ENCODE measurements at regions not wholly inside any gene's neighbourhood (a gene's known extent, or its start where the extent isn't known, plus 50 kb on each side); places are given as distances from the start of the nearest gene placed in this dataset.

DNA sequence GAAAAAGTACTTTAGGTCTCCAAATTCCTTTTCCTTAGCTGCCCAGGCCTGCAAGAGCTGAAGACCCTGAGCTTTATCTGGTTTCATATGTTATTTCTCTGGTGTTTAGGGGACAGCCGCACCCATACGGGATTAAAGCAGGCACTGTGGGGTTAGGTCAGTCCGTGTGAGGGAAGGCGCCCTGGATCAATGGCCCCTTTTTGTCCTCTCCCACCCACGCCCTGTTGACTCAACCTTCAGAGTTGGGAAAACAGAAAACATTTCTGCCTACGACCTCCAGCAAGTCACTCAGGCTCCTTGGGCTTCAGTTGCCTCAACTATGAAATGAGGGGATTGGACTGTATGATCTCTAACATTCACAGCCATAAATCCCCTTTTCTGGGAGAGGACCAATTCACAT is 55.2 kb upstream of the BARX2 start:
- no peak for ATAC-seq
- intact Hi-C loops (cut with DNase I; ENCODE audit: low total_unique reads) = no loop called here

GRCh38 chr11:129319751-129320150 is 55.9 kb upstream of the BARX2 start:
- DNase-seq (no peak), ATAC-seq (no peak)
- H3K27me3 ChIP-seq = no peaks in the 10 kb centered on the region
- no peak overlapping the region for H3K27ac ChIP-seq
- TF ChIP-seq POLR2A (IDR thresholded peaks at IDR 0.05) (no peak), CTCF (IDR thresholded peaks at IDR 0.05 in 4 of 5, conservative IDR thresholded peaks at IDR 0.05 in 1 of 5) (no peak)
- H3K4me1 ChIP-seq = peaks cover 0 to 2% of the 10 kb centered on the region in 2 donors
- intact Hi-C loops (cut with DNase I; ENCODE audit: low total_unique reads) = no loop called here
- in situ Hi-C loops (cut with MboI; ENCODE audit: low sequenced_read_pairs in 4 of 4) = loop anchor here in 1 of 4 donors (25.0 kb wide), 1 partner anchor 207 kb away; no protein-coding TSS in a partner anchor
- H3K9me3 ChIP-seq = no peaks in the 10 kb centered on the region
- no peak overlapping the region for H3K4me3 ChIP-seq
- no peaks in the 10 kb centered on the region for H3K36me3 ChIP-seq

More for the DNA sequence above, 55.2 kb upstream of the BARX2 start:
- peaks cover 0 to 2% of the 10 kb centered on the region in 2 donors for H3K4me1 ChIP-seq
- H3K27me3 ChIP-seq = no peaks in the 10 kb centered on the region
- no peak overlapping the region for H3K27ac ChIP-seq
- H3K36me3 ChIP-seq = no peaks in the 10 kb centered on the region
- no peak overlapping the region for H3K4me3 ChIP-seq
- no peaks in the 10 kb centered on the region for H3K9me3 ChIP-seq
- no peak for DNase-seq
- in situ Hi-C loops (cut with MboI; ENCODE audit: low sequenced_read_pairs in 4 of 4) = loop anchor here in 1 of 4 donors (25.0 kb wide), 1 partner anchor 208 kb away; no protein-coding TSS in a partner anchor
- TF ChIP-seq POLR2A (IDR thresholded peaks at IDR 0.05) (no peak), CTCF (IDR thresholded peaks at IDR 0.05 in 4 of 5, conservative IDR thresholded peaks at IDR 0.05 in 1 of 5) (no peak)

DNA sequence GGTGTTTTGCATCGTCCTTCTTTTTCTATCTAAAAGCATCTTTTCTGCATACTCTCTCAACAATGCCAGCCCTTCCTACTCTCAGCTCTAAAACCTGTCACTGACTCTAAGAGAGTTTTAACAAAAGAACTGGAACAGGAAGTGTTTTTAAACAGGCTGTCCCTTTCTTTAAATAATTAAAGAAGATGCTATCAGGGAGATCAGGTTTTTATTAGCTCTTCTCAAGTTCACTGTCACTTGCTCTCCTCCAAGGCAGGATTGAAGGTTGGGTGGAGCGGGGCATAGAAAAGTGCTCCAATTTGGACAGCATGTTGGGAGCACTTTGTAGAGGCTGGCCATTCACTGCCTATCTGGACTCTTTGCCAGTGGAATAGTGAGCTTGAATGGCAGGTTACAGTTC is 56.4 kb upstream of the BARX2 start:
- DNase-seq (no peak), ATAC-seq (no peak)
- Histone ChIP-seq H3K9me3 (no peaks in the 10 kb centered on the region), H3K4me1 (peaks cover 0 to 2% of the 10 kb centered on the region in 2 donors), H3K27ac (no peak overlapping the region), H3K36me3 (no peaks in the 10 kb centered on the region), H3K4me3 (no peak overlapping the region), H3K27me3 (no peaks in the 10 kb centered on the region)
- in situ Hi-C loops (cut with MboI; ENCODE audit: low sequenced_read_pairs in 4 of 4) = loop anchor here in 1 of 4 donors (25.0 kb wide), 1 partner anchor 207 kb away; no protein-coding TSS in a partner anchor
- intact Hi-C loops (cut with DNase I; ENCODE audit: low total_unique reads) = no loop called here
- no peak for TF ChIP-seq CTCF (IDR thresholded peaks at IDR 0.05 in 4 of 5, conservative IDR thresholded peaks at IDR 0.05 in 1 of 5)
- TF ChIP-seq POLR2A (IDR thresholded peaks at IDR 0.05) = no peak

GRCh38 chr11:129317571-129317970 is 58.1 kb upstream of the BARX2 start:
- no peaks in the 10 kb centered on the region for H3K4me1 ChIP-seq
- H3K9me3 ChIP-seq = no peaks in the 10 kb centered on the region
- H3K27me3 ChIP-seq = no peaks in the 10 kb centered on the region
- in situ Hi-C loops (cut with MboI; ENCODE audit: low sequenced_read_pairs in 4 of 4) (loop anchor here in 1 of 4 donors (25.0 kb wide), 1 partner anchor 205 kb away; no protein-coding TSS in a partner anchor), intact Hi-C loops (cut with DNase I; ENCODE audit: low total_unique reads) (no loop called here)
- no peak overlapping the region for H3K27ac ChIP-seq
- TF ChIP-seq POLR2A (IDR thresholded peaks at IDR 0.05) (no peak), CTCF (IDR thresholded peaks at IDR 0.05 in 4 of 5, conservative IDR thresholded peaks at IDR 0.05 in 1 of 5) (no peak)
- no peaks in the 10 kb centered on the region for H3K36me3 ChIP-seq
- DNase-seq (no peak), ATAC-seq (no peak)
- H3K4me3 ChIP-seq = no peak overlapping the region

GRCh38 chr11:129316781-129317180 is 58.9 kb upstream of the BARX2 start:
- ATAC-seq = no peak
- H3K27me3 ChIP-seq = no peaks in the 10 kb centered on the region
- TF ChIP-seq POLR2A (IDR thresholded peaks at IDR 0.05) = no peak
- TF ChIP-seq CTCF (IDR thresholded peaks at IDR 0.05 in 4 of 5, conservative IDR thresholded peaks at IDR 0.05 in 1 of 5) = no peak
- H3K36me3 ChIP-seq = no peaks in the 10 kb centered on the region
- no peaks in the 10 kb centered on the region for H3K9me3 ChIP-seq
- in situ Hi-C loops (cut with MboI; ENCODE audit: low sequenced_read_pairs in 4 of 4) (loop anchor here in 1 of 4 donors (25.0 kb wide), 1 partner anchor 204 kb away; no protein-coding TSS in a partner anchor), intact Hi-C loops (cut with DNase I; ENCODE audit: low total_unique reads) (no loop called here)
- H3K4me1 ChIP-seq = no peaks in the 10 kb centered on the region
- no peak for DNase-seq
- H3K4me3 ChIP-seq = no peak overlapping the region
- no peak overlapping the region for H3K27ac ChIP-seq

All from gastrocnemius medialis (tissue), 4 donors.